Neural cell (in vitro differentiated cells): ENCODE measurements at regions not wholly inside any gene's neighbourhood (a gene's known extent, or its start where the extent isn't known, plus 50 kb on each side); places are given as distances from the start of the nearest gene placed in this dataset.

ENCODE experiments used
- H2AFZ ChIP-seq: fragments of 200-600, 300-800 bp; sonication (generic), shearing (Covaris generic); 2 replicates; pipeline ENCODE4 v1.6.0; 2014; ENCODE audit warnings: low read depth, mild to moderate bottlenecking, antibody characterized with exemption, low read length, moderate library complexity
- H3F3A ChIP-seq: fragments of 200-600 bp; shearing (Covaris generic); 2 replicates; pipeline ENCODE4 v1.6.1; 2016; ENCODE audit warnings: mild to moderate bottlenecking, moderate library complexity, mixed read lengths, antibody characterized with exemption, low read length; ENCODE audit not compliant: insufficient read depth, poor library complexity, severe bottlenecking
- H3K27ac ChIP-seq: fragments of 200-600, 300-800 bp; sonication (generic), shearing (Covaris generic); 2 replicates; pipeline ENCODE4 v1.5.1; 2014; ENCODE audit warnings: mild to moderate bottlenecking, low read length, moderate library complexity
- H3K27me3 ChIP-seq: fragments of 300-800, 200-600 bp; sonication (generic), shearing (Covaris generic); 2 replicates; pipeline ENCODE4 v1.6.0; 2014; ENCODE audit warnings: mild to moderate bottlenecking, low read depth, low read length, moderate library complexity; ENCODE audit not compliant: insufficient read depth
- H3K36me3 ChIP-seq: fragments of 300-800, 200-600 bp; sonication (generic), shearing (Covaris generic); 2 replicates; pipeline ENCODE4 v1.5.1; 2014; ENCODE audit warnings: mild to moderate bottlenecking, antibody characterized with exemption, low read length, moderate library complexity; ENCODE audit not compliant: insufficient read depth
- H3K4me2 ChIP-seq: fragments of 300-800, 200-600 bp; sonication (generic), shearing (Covaris generic); 2 replicates; pipeline ENCODE4 v1.6.0; 2014; ENCODE audit warnings: mild to moderate bottlenecking, low read length
- H3K4me3 ChIP-seq: fragments of 300-800, 200-600 bp; sonication (generic), shearing (Covaris generic); 2 replicates; pipeline ENCODE4 v1.5.1; 2014; ENCODE audit warnings: mild to moderate bottlenecking, low read length, moderate library complexity
- H3K79me2 ChIP-seq: fragments of 200-600 bp; shearing (Covaris generic); replicated peaks from 2 replicates; pipeline ENCODE4 v1.6.0; 2014; ENCODE audit warnings: mild to moderate bottlenecking, low read length, moderate library complexity; ENCODE audit not compliant: insufficient read depth
- H3K9ac ChIP-seq: fragments of 300-800, 200-600 bp; sonication (generic), shearing (Covaris generic); 2 replicates; pipeline ENCODE4 v1.6.1; 2016; ENCODE audit warnings: mild to moderate bottlenecking, low read length, mixed read lengths
- H3K9me2 ChIP-seq: fragments of 200-600 bp; shearing (Covaris generic); 2 replicates; pipeline ENCODE4 v1.6.1; 2016; ENCODE audit warnings: mild to moderate bottlenecking, low read length, mixed read lengths; ENCODE audit not compliant: insufficient read depth
- H3K9me3 ChIP-seq: fragments of 200-600, 300-800 bp; sonication (generic), shearing (Covaris generic); 2 replicates; pipeline ENCODE4 v1.6.1; 2016; ENCODE audit warnings: mild to moderate bottlenecking, mixed run types, low read length, moderate library complexity, mixed read lengths
- H4K20me1 ChIP-seq: fragments of 200-600 bp; shearing (Covaris generic); 2 replicates; pipeline ENCODE4 v1.6.1; 2016; ENCODE audit warnings: mild to moderate bottlenecking, mixed run types; ENCODE audit not compliant: insufficient read depth
- EP300 ChIP-seq: fragments of 450-650 bp; conservative IDR thresholded peaks from 2 replicates; pipeline ENCODE4 v1.6.1; 2014; ENCODE audit warnings: antibody characterized with exemption, mild to moderate bottlenecking, moderate library complexity; ENCODE audit not compliant: poor library complexity, severe bottlenecking
- EZH2 ChIP-seq: fragments of 200-600, 300-800 bp; shearing (Covaris generic), sonication (generic); IDR thresholded peaks from 2 replicates; pipeline ENCODE4 v1.6.1; 2014; ENCODE audit warnings: antibody characterized with exemption, low read length, borderline replicate concordance, mild to moderate bottlenecking; ENCODE audit not compliant: insufficient read depth, poor library complexity, severe bottlenecking
- MXI1 ChIP-seq: fragments of 450-650 bp; conservative IDR thresholded peaks from 2 replicates; pipeline ENCODE4 v1.6.1; 2014; ENCODE audit warnings: antibody characterized with exemption, mild to moderate bottlenecking; ENCODE audit not compliant: poor library complexity, severe bottlenecking
- POLR2AphosphoS5 ChIP-seq: IDR thresholded peaks from 2 replicates; pipeline ENCODE4 v1.6.1; 2012
- RAD21 ChIP-seq: fragments of 450-650 bp; conservative IDR thresholded peaks from 2 replicates; pipeline ENCODE4 v1.6.1; 2014; ENCODE audit warnings: antibody characterized with exemption, mild to moderate bottlenecking, moderate library complexity
- SMC3 ChIP-seq: fragments of 450-650 bp; conservative IDR thresholded peaks from 2 replicates; pipeline ENCODE4 v1.6.1; 2014; ENCODE audit warnings: antibody characterized with exemption, mild to moderate bottlenecking, moderate library complexity; ENCODE audit not compliant: poor library complexity
- TAF1 ChIP-seq: IDR thresholded peaks from 2 replicates; pipeline ENCODE4 v1.6.1; 2012; ENCODE audit warnings: low read depth
- TF ChIP-seq, protein P1 (sequence below): fragments of 450-650 bp; IDR thresholded peaks from 2 replicates; pipeline ENCODE4 v1.5.1; 2014; ENCODE audit warnings: antibody characterized with exemption, mild to moderate bottlenecking, moderate library complexity; ENCODE audit not compliant: poor library complexity, severe bottlenecking
- TF ChIP-seq, protein P2 (sequence below): IDR thresholded peaks from 2 replicates; pipeline ENCODE4 v1.6.1; 2012; ENCODE audit warnings: borderline replicate concordance

DNA sequence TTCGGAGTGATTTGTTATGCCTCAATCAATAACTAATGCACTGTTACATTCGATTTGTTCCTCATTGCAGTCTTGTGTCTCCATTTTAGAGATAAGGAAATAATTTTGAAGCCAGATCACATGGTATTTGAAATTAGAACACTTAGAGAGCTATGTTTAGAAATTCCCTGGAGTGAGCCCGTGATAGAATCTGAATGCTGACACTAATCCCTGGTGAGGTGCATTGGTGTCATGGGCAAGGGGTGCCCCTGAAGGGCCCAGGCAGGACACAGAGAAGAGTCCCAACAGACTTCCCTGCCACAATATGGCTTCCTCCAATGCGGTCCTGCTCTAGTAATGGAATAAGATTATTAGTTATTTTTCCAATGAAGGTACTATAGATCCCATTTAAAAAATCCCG lies 223.0 kb downstream of the NR2F2 start:
- no peaks in the 10 kb centered on the region for H3K9me2 ChIP-seq
- no peaks in the 10 kb centered on the region for H3F3A ChIP-seq
- no peak overlapping the region for H3K4me2 ChIP-seq
- H3K36me3 ChIP-seq: no peaks in the 10 kb centered on the region
- H3K4me3 ChIP-seq: no peak overlapping the region
- no peaks in the 10 kb centered on the region for H3K9me3 ChIP-seq
- H3K27ac ChIP-seq: no peak overlapping the region
- H3K79me2 ChIP-seq: no peaks in the 10 kb centered on the region
- no peaks in the 10 kb centered on the region for H4K20me1 ChIP-seq
- peaks cover 6% of the 10 kb centered on the region for H3K27me3 ChIP-seq
- H3K9ac ChIP-seq: no peak overlapping the region
- TF ChIP-seq RAD21: no peak
- TF ChIP-seq POLR2AphosphoS5: no peak
- no peak for TF ChIP-seq EZH2
- TF ChIP-seq EP300: no peak
- TF ChIP-seq, protein P1, sequence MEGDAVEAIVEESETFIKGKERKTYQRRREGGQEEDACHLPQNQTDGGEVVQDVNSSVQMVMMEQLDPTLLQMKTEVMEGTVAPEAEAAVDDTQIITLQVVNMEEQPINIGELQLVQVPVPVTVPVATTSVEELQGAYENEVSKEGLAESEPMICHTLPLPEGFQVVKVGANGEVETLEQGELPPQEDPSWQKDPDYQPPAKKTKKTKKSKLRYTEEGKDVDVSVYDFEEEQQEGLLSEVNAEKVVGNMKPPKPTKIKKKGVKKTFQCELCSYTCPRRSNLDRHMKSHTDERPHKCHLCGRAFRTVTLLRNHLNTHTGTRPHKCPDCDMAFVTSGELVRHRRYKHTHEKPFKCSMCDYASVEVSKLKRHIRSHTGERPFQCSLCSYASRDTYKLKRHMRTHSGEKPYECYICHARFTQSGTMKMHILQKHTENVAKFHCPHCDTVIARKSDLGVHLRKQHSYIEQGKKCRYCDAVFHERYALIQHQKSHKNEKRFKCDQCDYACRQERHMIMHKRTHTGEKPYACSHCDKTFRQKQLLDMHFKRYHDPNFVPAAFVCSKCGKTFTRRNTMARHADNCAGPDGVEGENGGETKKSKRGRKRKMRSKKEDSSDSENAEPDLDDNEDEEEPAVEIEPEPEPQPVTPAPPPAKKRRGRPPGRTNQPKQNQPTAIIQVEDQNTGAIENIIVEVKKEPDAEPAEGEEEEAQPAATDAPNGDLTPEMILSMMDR: no peak
- no peak for TF ChIP-seq SMC3
- no peak for TF ChIP-seq MXI1
- TF ChIP-seq, protein P2, sequence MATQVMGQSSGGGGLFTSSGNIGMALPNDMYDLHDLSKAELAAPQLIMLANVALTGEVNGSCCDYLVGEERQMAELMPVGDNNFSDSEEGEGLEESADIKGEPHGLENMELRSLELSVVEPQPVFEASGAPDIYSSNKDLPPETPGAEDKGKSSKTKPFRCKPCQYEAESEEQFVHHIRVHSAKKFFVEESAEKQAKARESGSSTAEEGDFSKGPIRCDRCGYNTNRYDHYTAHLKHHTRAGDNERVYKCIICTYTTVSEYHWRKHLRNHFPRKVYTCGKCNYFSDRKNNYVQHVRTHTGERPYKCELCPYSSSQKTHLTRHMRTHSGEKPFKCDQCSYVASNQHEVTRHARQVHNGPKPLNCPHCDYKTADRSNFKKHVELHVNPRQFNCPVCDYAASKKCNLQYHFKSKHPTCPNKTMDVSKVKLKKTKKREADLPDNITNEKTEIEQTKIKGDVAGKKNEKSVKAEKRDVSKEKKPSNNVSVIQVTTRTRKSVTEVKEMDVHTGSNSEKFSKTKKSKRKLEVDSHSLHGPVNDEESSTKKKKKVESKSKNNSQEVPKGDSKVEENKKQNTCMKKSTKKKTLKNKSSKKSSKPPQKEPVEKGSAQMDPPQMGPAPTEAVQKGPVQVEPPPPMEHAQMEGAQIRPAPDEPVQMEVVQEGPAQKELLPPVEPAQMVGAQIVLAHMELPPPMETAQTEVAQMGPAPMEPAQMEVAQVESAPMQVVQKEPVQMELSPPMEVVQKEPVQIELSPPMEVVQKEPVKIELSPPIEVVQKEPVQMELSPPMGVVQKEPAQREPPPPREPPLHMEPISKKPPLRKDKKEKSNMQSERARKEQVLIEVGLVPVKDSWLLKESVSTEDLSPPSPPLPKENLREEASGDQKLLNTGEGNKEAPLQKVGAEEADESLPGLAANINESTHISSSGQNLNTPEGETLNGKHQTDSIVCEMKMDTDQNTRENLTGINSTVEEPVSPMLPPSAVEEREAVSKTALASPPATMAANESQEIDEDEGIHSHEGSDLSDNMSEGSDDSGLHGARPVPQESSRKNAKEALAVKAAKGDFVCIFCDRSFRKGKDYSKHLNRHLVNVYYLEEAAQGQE: no peak
- TF ChIP-seq TAF1: no peak
- H2AFZ ChIP-seq: no peak overlapping the region

DNA sequence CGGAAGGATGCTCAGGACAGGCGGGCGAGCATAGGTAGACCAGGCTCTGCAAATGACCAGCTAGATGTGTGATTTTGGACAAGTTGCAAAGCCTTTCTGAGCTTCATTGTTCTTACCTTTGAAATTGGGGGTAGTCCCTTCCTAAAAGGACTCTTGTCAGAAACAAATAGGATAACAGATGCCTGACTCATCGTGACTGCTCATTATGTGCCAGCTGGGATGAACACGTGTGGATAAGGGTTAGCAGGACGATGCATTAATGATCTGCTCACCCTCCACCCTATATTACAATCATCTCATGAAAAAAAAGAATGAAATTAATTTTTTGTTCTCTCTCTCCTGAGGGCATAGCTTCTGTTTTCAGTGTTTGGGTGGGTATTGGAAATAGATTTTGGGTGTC lies 223.4 kb downstream of the NR2F2 start:
- Histone ChIP-seq H4K20me1 (no peaks in the 10 kb centered on the region), H3K4me2 (no peak overlapping the region), H3K9me3 (no peaks in the 10 kb centered on the region), H3K36me3 (no peaks in the 10 kb centered on the region), H3K9ac (no peak overlapping the region), H3K27me3 (peaks cover 2% of the 10 kb centered on the region), H3K9me2 (no peaks in the 10 kb centered on the region), H3F3A (no peaks in the 10 kb centered on the region), H3K4me3 (no peak overlapping the region), H3K27ac (no peak overlapping the region), H2AFZ (no peak overlapping the region), H3K79me2 (no peaks in the 10 kb centered on the region)
- TF ChIP-seq, protein P2: no peak
- no peak for TF ChIP-seq MXI1
- no peak for TF ChIP-seq POLR2AphosphoS5
- TF ChIP-seq EZH2: no peak
- TF ChIP-seq SMC3: no peak
- no peak for TF ChIP-seq EP300
- TF ChIP-seq TAF1: no peak
- no peak for TF ChIP-seq RAD21
- TF ChIP-seq, protein P1: no peak
